Endothelial cell (in vitro differentiated cells): ENCODE measurements at regions not wholly inside any gene's neighbourhood (a gene's known extent, or its start where the extent isn't known, plus 50 kb on each side); places are given as distances from the start of the nearest gene placed in this dataset.

Experiments used
- DNase-seq: peaks from one replicate; pipeline ENCODE4 v3.0.0; 2021; ENCODE audit warnings: low spot score
- H3K27ac Mint-ChIP-seq: one replicate; pipeline ENCODE4 v1.8.0; 2021; ENCODE audit warnings: mixed read lengths, inconsistent platforms; ENCODE audit not compliant: unreplicated experiment
- H3K27me3 Mint-ChIP-seq: one replicate; pipeline ENCODE4 v1.8.0; 2021; ENCODE audit warnings: mild to moderate bottlenecking, moderate library complexity, mixed read lengths, inconsistent platforms; ENCODE audit not compliant: unreplicated experiment
- H3K36me3 Mint-ChIP-seq: one replicate; pipeline ENCODE4 v1.8.0; 2021; ENCODE audit warnings: mild to moderate bottlenecking, low read depth, mixed read lengths, inconsistent platforms; ENCODE audit not compliant: unreplicated experiment
- H3K4me1 Mint-ChIP-seq: one replicate; pipeline ENCODE4 v1.8.0; 2021; ENCODE audit warnings: mild to moderate bottlenecking, mixed read lengths, inconsistent platforms; ENCODE audit not compliant: unreplicated experiment
- H3K4me3 Mint-ChIP-seq: one replicate; pipeline ENCODE4 v1.8.0; 2021; ENCODE audit warnings: mild to moderate bottlenecking, mixed read lengths, inconsistent platforms; ENCODE audit not compliant: unreplicated experiment
- H3K9me3 Mint-ChIP-seq: one replicate; pipeline ENCODE4 v1.8.0; 2021; ENCODE audit warnings: mixed read lengths, inconsistent platforms; ENCODE audit not compliant: unreplicated experiment
- CTCF ChIP-seq: fragments of 200-600 bp; sonication (generic); IDR thresholded peaks from one replicate; pipeline ENCODE4 v1.5.0; 2021; ENCODE audit warnings: antibody characterized with exemption; ENCODE audit not compliant: unreplicated experiment

DNA sequence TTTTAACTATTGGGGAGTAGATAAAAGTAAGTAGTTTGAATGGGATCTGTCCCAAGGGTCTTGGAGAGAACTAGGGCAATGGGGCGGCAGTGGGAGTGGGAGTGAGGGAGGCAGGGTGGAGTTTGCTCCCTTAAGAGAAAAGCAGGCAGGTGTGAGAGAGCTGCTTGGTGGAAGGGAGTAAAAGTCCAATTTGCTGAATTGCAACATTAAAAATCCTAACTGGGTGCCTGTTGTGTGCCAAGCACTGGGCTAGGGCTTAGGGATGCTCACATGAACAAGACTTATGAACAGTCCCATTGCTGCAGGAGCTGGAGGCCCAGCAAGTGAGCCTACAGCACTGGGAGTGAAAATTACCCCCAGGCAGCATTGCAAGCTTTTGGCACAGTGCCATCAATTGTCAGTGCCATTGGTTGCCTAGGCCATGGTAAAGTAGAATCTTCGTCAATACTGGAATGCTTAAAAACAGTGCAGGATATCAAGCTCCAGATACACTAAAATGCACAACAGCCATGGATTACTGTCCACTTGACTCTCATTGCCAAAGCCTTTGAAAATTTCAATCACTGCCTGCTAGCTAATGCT lies 277.7 kb upstream of the JARID2 start:
- no peak for DNase-seq
- no peaks in the 10 kb centered on the region for H3K4me1 Mint-ChIP-seq
- H3K27me3 Mint-ChIP-seq = no peaks in the 10 kb centered on the region
- no peaks in the 10 kb centered on the region for H3K36me3 Mint-ChIP-seq
- H3K4me3 Mint-ChIP-seq = no peak overlapping the region
- H3K9me3 Mint-ChIP-seq = no peaks in the 10 kb centered on the region
- TF ChIP-seq CTCF = no peak
- H3K27ac Mint-ChIP-seq = no peak overlapping the region

GRCh38 chr6:14969126-14969525 lies 276.7 kb upstream of the JARID2 start:
- H3K27me3 Mint-ChIP-seq = no peaks in the 10 kb centered on the region
- H3K9me3 Mint-ChIP-seq = no peaks in the 10 kb centered on the region
- H3K36me3 Mint-ChIP-seq = no peaks in the 10 kb centered on the region
- H3K4me1 Mint-ChIP-seq = no peaks in the 10 kb centered on the region
- no peak overlapping the region for H3K4me3 Mint-ChIP-seq
- no peak for TF ChIP-seq CTCF
- DNase-seq = no peak
- H3K27ac Mint-ChIP-seq = no peak overlapping the region

DNA sequence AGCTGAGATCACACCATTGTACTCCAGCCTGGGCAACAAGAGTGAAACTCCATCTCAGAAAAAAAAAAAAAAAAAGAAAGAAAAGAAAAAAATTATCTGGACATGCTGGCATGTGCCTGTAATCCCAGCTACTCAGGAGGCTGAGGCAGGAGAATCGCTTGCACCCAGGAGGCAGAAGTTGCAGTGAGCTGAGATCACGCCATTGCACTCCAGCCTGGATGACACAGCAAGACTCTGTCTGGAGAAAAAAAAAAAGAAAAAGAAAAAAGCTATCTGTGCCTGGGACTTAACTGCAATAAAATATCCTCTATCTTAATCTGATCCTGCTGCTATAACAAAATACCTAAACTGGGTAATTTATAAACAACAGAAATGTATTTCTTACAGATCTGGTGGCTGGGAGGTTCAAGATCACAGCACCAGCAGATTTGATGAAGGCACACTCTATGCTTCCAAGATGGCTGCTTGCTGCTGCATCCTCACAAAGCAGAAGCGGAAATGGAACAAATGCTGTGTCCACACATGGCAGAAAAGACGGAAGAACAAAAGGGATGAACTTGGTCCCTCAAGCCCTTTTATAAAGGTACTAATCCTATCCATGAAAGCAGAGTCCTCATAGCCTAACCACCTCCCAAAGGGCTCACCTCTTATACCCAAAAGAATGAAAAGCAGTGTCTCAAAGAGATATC lies 273.3 kb upstream of the JARID2 start:
- Mint-ChIP-seq H3K36me3 (no peaks in the 10 kb centered on the region), H3K27ac (no peak overlapping the region), H3K4me1 (no peaks in the 10 kb centered on the region), H3K9me3 (no peaks in the 10 kb centered on the region), H3K27me3 (no peaks in the 10 kb centered on the region), H3K4me3 (no peak overlapping the region)
- DNase-seq = no peak
- no peak for TF ChIP-seq CTCF

- Mint-ChIP-seq H3K27me3 (no peaks in the 10 kb centered on the region), H3K27ac (no peak overlapping the region), H3K36me3 (no peaks in the 10 kb centered on the region), H3K9me3 (no peaks in the 10 kb centered on the region), H3K4me3 (no peak overlapping the region), H3K4me1 (no peaks in the 10 kb centered on the region)
- TF ChIP-seq CTCF = no peak
- no peak for DNase-seq
Observed at GRCh38 chr6:14974372-14974771, 271.5 kb upstream of the JARID2 start.

DNA sequence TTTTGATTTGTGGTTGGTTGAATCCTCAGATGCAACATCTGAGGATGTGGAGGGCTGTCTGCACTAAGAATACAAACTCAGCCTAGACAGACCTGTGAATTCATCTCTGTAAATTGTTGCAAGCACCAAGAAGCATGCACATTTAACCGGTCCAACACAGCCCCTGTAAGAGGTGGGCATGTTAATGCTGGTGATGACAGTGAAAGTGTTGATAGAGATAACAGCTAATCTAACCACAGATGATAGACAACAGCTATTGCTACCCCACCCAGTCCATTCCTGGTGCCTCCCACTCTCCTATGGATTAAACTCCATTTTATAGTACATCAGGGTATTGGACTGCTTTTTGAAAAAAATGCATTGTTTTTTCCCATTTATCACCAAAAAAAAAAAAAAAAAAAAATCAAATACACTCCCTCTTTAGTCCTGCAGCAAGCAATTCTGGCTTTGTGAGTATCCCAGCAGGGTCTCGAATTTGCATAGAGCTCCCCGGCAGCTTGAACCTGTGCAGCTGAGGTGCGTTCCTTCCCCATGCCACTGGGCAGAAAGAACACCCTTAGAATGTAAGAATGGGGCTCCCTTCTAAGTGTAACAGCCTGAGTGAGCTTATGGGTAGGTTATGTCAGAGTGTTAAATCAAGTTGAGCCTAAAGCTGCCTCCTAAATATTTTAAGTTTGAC lies 270.9 kb upstream of the JARID2 start:
- Mint-ChIP-seq H3K4me3 (no peak overlapping the region), H3K36me3 (no peaks in the 10 kb centered on the region), H3K4me1 (no peaks in the 10 kb centered on the region), H3K27me3 (no peaks in the 10 kb centered on the region), H3K9me3 (no peaks in the 10 kb centered on the region), H3K27ac (no peak overlapping the region)
- TF ChIP-seq CTCF = no peak
- DNase-seq = no peak
